Central memory CD8-positive, alpha-beta T cell (primary cell): ENCODE measurements at regions not wholly inside any gene's neighbourhood (a gene's known extent, or its start where the extent isn't known, plus 50 kb on each side); places are given as distances from the start of the nearest gene placed in this dataset.

Source experiments
- ATAC-seq: fragments of 150-1000 bp; cut with Tn5 transposase; replicated peaks from 2 replicates; pipeline ENCODE4 v1.10.0; 2022; ENCODE audit warnings: mild to moderate bottlenecking, moderate FRiP score, moderate number of reproducible peaks; ENCODE audit not compliant: poor library complexity, severe bottlenecking; ENCODE audit errors: extremely low read depth
- DNase-seq, 2 donors: peaks; one replicate each; pipeline ENCODE4 v3.0.0; 2021; ENCODE audit warnings: low spot score in 2 of 2
- H3K27ac Mint-ChIP-seq: one replicate; pipeline ENCODE4 v1.8.0; 2022; ENCODE audit warnings: low read depth, mild to moderate bottlenecking, moderate library complexity, mixed read lengths
- H3K27me3 Mint-ChIP-seq: one replicate; pipeline ENCODE4 v1.8.0; 2022; ENCODE audit warnings: mixed read lengths
- H3K36me3 Mint-ChIP-seq: one replicate; pipeline ENCODE4 v1.8.0; 2022; ENCODE audit warnings: mild to moderate bottlenecking, moderate library complexity, mixed read lengths; ENCODE audit not compliant: insufficient read depth
- H3K4me1 Mint-ChIP-seq: one replicate; pipeline ENCODE4 v1.8.0; 2022; ENCODE audit warnings: mixed read lengths
- H3K4me3 Mint-ChIP-seq: one replicate; pipeline ENCODE4 v1.8.0; 2022; ENCODE audit warnings: mild to moderate bottlenecking, moderate library complexity, mixed read lengths
- H3K9me3 Mint-ChIP-seq: one replicate; pipeline ENCODE4 v1.8.0; 2022; ENCODE audit warnings: mixed read lengths

- H3K27me3 Mint-ChIP-seq = peaks cover 8% of the 10 kb centered on the region
- ATAC-seq (no peak), DNase-seq (no peak)
- H3K9me3 Mint-ChIP-seq = peaks cover 6% of the 10 kb centered on the region
- no peaks in the 10 kb centered on the region for H3K36me3 Mint-ChIP-seq
- no peak overlapping the region for H3K27ac Mint-ChIP-seq
- H3K4me3 Mint-ChIP-seq = no peak overlapping the region
- no peaks in the 10 kb centered on the region for H3K4me1 Mint-ChIP-seq
Observed at GRCh38 chr2:23123686-23124085, 261.3 kb upstream of the KLHL29 start.

- H3K4me3 Mint-ChIP-seq = no peak overlapping the region
- no peak for DNase-seq
- no peaks in the 10 kb centered on the region for H3K4me1 Mint-ChIP-seq
- no peak overlapping the region for H3K27ac Mint-ChIP-seq
- H3K9me3 Mint-ChIP-seq = peaks cover 6% of the 10 kb centered on the region
- peaks cover 9% of the 10 kb centered on the region for H3K27me3 Mint-ChIP-seq
- no peak for ATAC-seq
- no peaks in the 10 kb centered on the region for H3K36me3 Mint-ChIP-seq
Observed at GRCh38 chr2:23124214-23124750, 260.7 kb upstream of the KLHL29 start.

- no peak for DNase-seq
- H3K27me3 Mint-ChIP-seq = peaks cover 12% of the 10 kb centered on the region
- ATAC-seq = no peak
- no peak overlapping the region for H3K27ac Mint-ChIP-seq
- no peaks in the 10 kb centered on the region for H3K4me1 Mint-ChIP-seq
- peaks cover 11% of the 10 kb centered on the region for H3K9me3 Mint-ChIP-seq
- H3K4me3 Mint-ChIP-seq = no peak overlapping the region
- H3K36me3 Mint-ChIP-seq = no peaks in the 10 kb centered on the region
Observed at GRCh38 chr2:23127465-23127864, 257.5 kb upstream of the KLHL29 start.

- H3K27me3 Mint-ChIP-seq = peaks cover 17% of the 10 kb centered on the region
- no peaks in the 10 kb centered on the region for H3K36me3 Mint-ChIP-seq
- no peak for ATAC-seq
- peaks cover 14% of the 10 kb centered on the region for H3K9me3 Mint-ChIP-seq
- no peak overlapping the region for H3K27ac Mint-ChIP-seq
- no peaks in the 10 kb centered on the region for H3K4me1 Mint-ChIP-seq
- no peak for DNase-seq
- H3K4me3 Mint-ChIP-seq = no peak overlapping the region
Observed at GRCh38 chr2:23128684-23129292, 256.2 kb upstream of the KLHL29 start.

GRCh38 chr2:23131066-23131575 is 253.9 kb upstream of the KLHL29 start:
- Mint-ChIP-seq H3K36me3 (no peaks in the 10 kb centered on the region), H3K9me3 (peaks cover 14% of the 10 kb centered on the region), H3K27ac (no peak overlapping the region), H3K4me1 (no peaks in the 10 kb centered on the region), H3K4me3 (no peak overlapping the region), H3K27me3 (peaks cover 17% of the 10 kb centered on the region)
- no peak for DNase-seq
- ATAC-seq = no peak

- H3K4me3 Mint-ChIP-seq = no peak overlapping the region
- H3K36me3 Mint-ChIP-seq = no peaks in the 10 kb centered on the region
- H3K4me1 Mint-ChIP-seq = no peaks in the 10 kb centered on the region
- H3K27ac Mint-ChIP-seq = no peak overlapping the region
- peaks cover 14% of the 10 kb centered on the region for H3K9me3 Mint-ChIP-seq
- DNase-seq (no peak), ATAC-seq (no peak)
- H3K27me3 Mint-ChIP-seq = peaks cover 17% of the 10 kb centered on the region
Observed at GRCh38 chr2:23132000-23132399, 253.0 kb upstream of the KLHL29 start.

- H3K4me1 Mint-ChIP-seq = no peaks in the 10 kb centered on the region
- ATAC-seq (no peak), DNase-seq (no peak)
- H3K36me3 Mint-ChIP-seq = no peaks in the 10 kb centered on the region
- H3K27ac Mint-ChIP-seq = no peak overlapping the region
- H3K9me3 Mint-ChIP-seq = peaks cover 14% of the 10 kb centered on the region
- H3K4me3 Mint-ChIP-seq = no peak overlapping the region
- peaks cover 15% of the 10 kb centered on the region for H3K27me3 Mint-ChIP-seq
Observed at GRCh38 chr2:23132823-23133595, 252.0 kb upstream of the KLHL29 start.

- DNase-seq (no peak), ATAC-seq (no peak)
- Mint-ChIP-seq H3K4me3 (no peak overlapping the region), H3K4me1 (no peaks in the 10 kb centered on the region), H3K27ac (no peak overlapping the region), H3K9me3 (peaks cover 14% of the 10 kb centered on the region), H3K27me3 (peaks cover 7% of the 10 kb centered on the region), H3K36me3 (no peaks in the 10 kb centered on the region)
Observed at GRCh38 chr2:23134726-23135125, 250.3 kb upstream of the KLHL29 start.

GRCh38 chr2:23135481-23136100 is 249.4 kb upstream of the KLHL29 start:
- H3K27me3 Mint-ChIP-seq = peaks cover 7% of the 10 kb centered on the region
- ATAC-seq = no peak
- no peaks in the 10 kb centered on the region for H3K4me1 Mint-ChIP-seq
- H3K27ac Mint-ChIP-seq = no peak overlapping the region
- no peak for DNase-seq
- H3K36me3 Mint-ChIP-seq = no peaks in the 10 kb centered on the region
- no peak overlapping the region for H3K4me3 Mint-ChIP-seq
- peaks cover 7% of the 10 kb centered on the region for H3K9me3 Mint-ChIP-seq

- ATAC-seq (no peak), DNase-seq (no peak)
- H3K4me1 Mint-ChIP-seq = no peaks in the 10 kb centered on the region
- H3K4me3 Mint-ChIP-seq = no peak overlapping the region
- no peaks in the 10 kb centered on the region for H3K36me3 Mint-ChIP-seq
- peaks cover 7% of the 10 kb centered on the region for H3K27me3 Mint-ChIP-seq
- H3K9me3 Mint-ChIP-seq = peaks cover 5% of the 10 kb centered on the region
- no peak overlapping the region for H3K27ac Mint-ChIP-seq
Observed at GRCh38 chr2:23137166-23137565, 247.8 kb upstream of the KLHL29 start.

GRCh38 chr2:23138701-23139100 is 246.3 kb upstream of the KLHL29 start:
- no peaks in the 10 kb centered on the region for H3K27me3 Mint-ChIP-seq
- H3K36me3 Mint-ChIP-seq = no peaks in the 10 kb centered on the region
- H3K9me3 Mint-ChIP-seq = no peaks in the 10 kb centered on the region
- H3K4me3 Mint-ChIP-seq = no peak overlapping the region
- ATAC-seq (no peak), DNase-seq (no peak)
- no peaks in the 10 kb centered on the region for H3K4me1 Mint-ChIP-seq
- H3K27ac Mint-ChIP-seq = no peak overlapping the region

- Mint-ChIP-seq H3K9me3 (peaks cover 6% of the 10 kb centered on the region), H3K27ac (no peak overlapping the region), H3K27me3 (peaks cover 7% of the 10 kb centered on the region), H3K4me1 (no peaks in the 10 kb centered on the region), H3K4me3 (no peak overlapping the region), H3K36me3 (no peaks in the 10 kb centered on the region)
- ATAC-seq = no peak
- DNase-seq = no peak
Observed at GRCh38 chr2:23145460-23145859, 239.5 kb upstream of the KLHL29 start.
